ENCODE measurements at regions not wholly inside any gene's neighbourhood (a gene's known extent, or its start where the extent isn't known, plus 50 kb on each side); places are given as distances from the start of the nearest gene placed in this dataset.

- no peak for TF ChIP-seq GATA2 (IDR thresholded peaks at IDR 0.05; ENCODE audit: low read depth, low read length)
- TF ChIP-seq GATA3 (IDR thresholded peaks at IDR 0.05; ENCODE audit: low read depth, low read length) = no peak
These were observed 84.3 kb downstream of the UBIAD1 start for GRCh38 chr1:11357276-11357675.

GRCh38 chr1:11358984-11359383 lies 86.0 kb downstream of the UBIAD1 start:
- TF ChIP-seq GATA2 (IDR thresholded peaks at IDR 0.05; ENCODE audit: low read depth, low read length) = no peak

GRCh38 chr1:11362547-11363021 lies 89.6 kb downstream of the UBIAD1 start:
- TF ChIP-seq GATA2 (IDR thresholded peaks at IDR 0.05; ENCODE audit: low read depth, low read length) = no peak
- TF ChIP-seq GATA3 (IDR thresholded peaks at IDR 0.05; ENCODE audit: low read depth, low read length) = no peak

GRCh38 chr1:11364170-11364569 lies 91.2 kb downstream of the UBIAD1 start:
- TF ChIP-seq GATA3 (IDR thresholded peaks at IDR 0.05; ENCODE audit: low read depth, low read length) (no peak), GATA2 (IDR thresholded peaks at IDR 0.05; ENCODE audit: low read depth, low read length) (no peak)

- TF ChIP-seq GATA3 (IDR thresholded peaks at IDR 0.05; ENCODE audit: low read depth, low read length) (no peak), GATA2 (IDR thresholded peaks at IDR 0.05; ENCODE audit: low read depth, low read length) (no peak)
These were observed 92.9 kb downstream of the UBIAD1 start for GRCh38 chr1:11365744-11366387.

GRCh38 chr1:11373029-11373894 lies 100.3 kb downstream of the UBIAD1 start:
- TF ChIP-seq GATA3 (IDR thresholded peaks at IDR 0.05; ENCODE audit: low read depth, low read length) (no peak), GATA2 (IDR thresholded peaks at IDR 0.05; ENCODE audit: low read depth, low read length) (no peak)

GRCh38 chr1:11373895-11374747 lies 101.1 kb downstream of the UBIAD1 start:
- TF ChIP-seq GATA2 (IDR thresholded peaks at IDR 0.05; ENCODE audit: low read depth, low read length) = no peak
- TF ChIP-seq GATA3 (IDR thresholded peaks at IDR 0.05; ENCODE audit: low read depth, low read length) = no peak

GRCh38 chr1:11374748-11375110 lies 101.7 kb downstream of the UBIAD1 start:
- TF ChIP-seq GATA3 (IDR thresholded peaks at IDR 0.05; ENCODE audit: low read depth, low read length) (no peak), GATA2 (IDR thresholded peaks at IDR 0.05; ENCODE audit: low read depth, low read length) (no peak)

GRCh38 chr1:11377001-11377583 lies 101.9 kb upstream of the DISP3 start:
- TF ChIP-seq GATA2 (IDR thresholded peaks at IDR 0.05; ENCODE audit: low read depth, low read length) (no peak), GATA3 (IDR thresholded peaks at IDR 0.05; ENCODE audit: low read depth, low read length) (no peak)

- no peak for TF ChIP-seq GATA2 (IDR thresholded peaks at IDR 0.05; ENCODE audit: low read depth, low read length)
- TF ChIP-seq GATA3 (IDR thresholded peaks at IDR 0.05; ENCODE audit: low read depth, low read length) = no peak
These were observed 101.0 kb upstream of the DISP3 start for GRCh38 chr1:11377954-11378353.

GRCh38 chr1:11379851-11380250 lies 99.1 kb upstream of the DISP3 start:
- TF ChIP-seq GATA3 (IDR thresholded peaks at IDR 0.05; ENCODE audit: low read depth, low read length) (no peak), GATA2 (IDR thresholded peaks at IDR 0.05; ENCODE audit: low read depth, low read length) (no peak)

GRCh38 chr1:11380500-11380899 lies 98.5 kb upstream of the DISP3 start:
- no peak for TF ChIP-seq GATA2 (IDR thresholded peaks at IDR 0.05; ENCODE audit: low read depth, low read length)
- no peak for TF ChIP-seq GATA3 (IDR thresholded peaks at IDR 0.05; ENCODE audit: low read depth, low read length)

GRCh38 chr1:11383553-11384169 lies 95.3 kb upstream of the DISP3 start:
- TF ChIP-seq GATA3 (IDR thresholded peaks at IDR 0.05; ENCODE audit: low read depth, low read length) (no peak), GATA2 (IDR thresholded peaks at IDR 0.05; ENCODE audit: low read depth, low read length) (no peak)

Measured in SH-SY5Y (cell line).